ENCODE measurements at regions not wholly inside any gene's neighbourhood (a gene's known extent, or its start where the extent isn't known, plus 50 kb on each side); places are given as distances from the start of the nearest gene placed in this dataset.

- Histone ChIP-seq H3K9ac (ENCODE audit: low read depth, low read length) (no peak overlapping the region), H3K4me2 (ENCODE audit: low read length) (no peak overlapping the region), H3K4me3 (ENCODE audit: low read length) (no peak overlapping the region), H3K36me3 (ENCODE audit: insufficient read depth, low read length) (no peaks in the 10 kb centered on the region), H3K4me1 (ENCODE audit: control insufficient read depth, insufficient read depth, low read length) (no peaks in the 10 kb centered on the region), H3K27me3 (ENCODE audit: control insufficient read depth, insufficient read depth, low read length) (peaks cover 4% of the 10 kb centered on the region), H3K9me3 (replicated peaks; ENCODE audit: low read length) (no peaks in the 10 kb centered on the region)
These were observed 101.6 kb upstream of the PLPP4 start for GRCh38 chr10:120355425-120355824.

DNA sequence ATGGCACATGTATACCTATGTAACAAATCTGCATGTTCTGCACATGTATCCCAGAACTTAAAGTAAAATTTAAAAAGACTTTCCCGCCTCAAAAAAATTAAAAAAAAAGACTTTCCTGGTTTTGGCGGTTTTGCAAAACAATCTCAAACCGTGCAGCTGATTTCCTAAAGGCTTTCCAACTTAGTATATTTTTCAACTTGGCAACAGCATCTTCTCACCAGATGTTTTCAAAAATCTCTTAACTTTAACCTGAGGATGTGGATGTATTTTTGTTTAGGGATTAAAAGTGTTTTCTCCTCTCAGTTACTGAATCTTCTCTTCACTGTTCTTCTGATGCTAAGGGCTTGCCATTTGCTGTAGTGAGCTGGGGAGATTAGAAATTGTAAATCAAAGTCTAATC is 96.5 kb upstream of the PLPP4 start:
- Histone ChIP-seq H3K4me2 (ENCODE audit: low read length) (no peak overlapping the region), H3K9ac (ENCODE audit: low read depth, low read length) (no peak overlapping the region), H3K9me3 (replicated peaks; ENCODE audit: low read length) (no peaks in the 10 kb centered on the region)

DNA sequence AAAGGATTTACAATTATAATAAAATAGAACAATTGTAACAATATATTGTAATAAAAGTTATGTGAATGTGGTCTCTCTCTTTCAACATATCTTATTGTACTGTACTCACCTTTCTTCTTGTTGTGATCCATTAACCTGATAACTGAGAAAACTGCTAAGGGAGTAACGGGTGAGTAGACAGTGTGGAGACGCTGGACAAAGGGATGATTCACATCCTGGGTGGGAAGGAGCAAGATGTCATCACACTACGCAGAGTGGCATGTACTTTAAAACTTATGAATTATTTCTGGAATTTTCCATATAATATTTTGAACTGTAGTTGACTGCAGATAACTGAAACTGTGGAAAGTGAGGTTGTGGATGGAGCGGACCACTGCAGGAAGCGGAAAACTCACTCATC is 91.2 kb upstream of the PLPP4 start:
- Histone ChIP-seq H3K4me1 (ENCODE audit: control insufficient read depth, insufficient read depth, low read length) (peaks cover 4% of the 10 kb centered on the region), H3K4me3 (ENCODE audit: low read length) (no peak overlapping the region), H3K27me3 (ENCODE audit: control insufficient read depth, insufficient read depth, low read length) (no peaks in the 10 kb centered on the region), H3K9me3 (replicated peaks; ENCODE audit: low read length) (no peaks in the 10 kb centered on the region), H3K4me2 (ENCODE audit: low read length) (no peak overlapping the region), H3K36me3 (ENCODE audit: insufficient read depth, low read length) (no peaks in the 10 kb centered on the region), H3K9ac (ENCODE audit: low read depth, low read length) (no peak overlapping the region)

More for the DNA sequence above, 96.5 kb upstream of the PLPP4 start:
- H3K4me3 ChIP-seq (ENCODE audit: low read length): no peak overlapping the region
- no peaks in the 10 kb centered on the region for H3K27me3 ChIP-seq (ENCODE audit: control insufficient read depth, insufficient read depth, low read length)
- H3K4me1 ChIP-seq (ENCODE audit: control insufficient read depth, insufficient read depth, low read length): no peaks in the 10 kb centered on the region
- H3K36me3 ChIP-seq (ENCODE audit: insufficient read depth, low read length): no peaks in the 10 kb centered on the region

- Histone ChIP-seq H3K36me3 (ENCODE audit: insufficient read depth, low read length) (no peaks in the 10 kb centered on the region), H3K4me1 (ENCODE audit: control insufficient read depth, insufficient read depth, low read length) (peaks cover 4% of the 10 kb centered on the region), H3K9me3 (replicated peaks; ENCODE audit: low read length) (no peaks in the 10 kb centered on the region), H3K27me3 (ENCODE audit: control insufficient read depth, insufficient read depth, low read length) (no peaks in the 10 kb centered on the region), H3K4me2 (ENCODE audit: low read length) (no peak overlapping the region), H3K4me3 (ENCODE audit: low read length) (no peak overlapping the region), H3K9ac (ENCODE audit: low read depth, low read length) (no peak overlapping the region)
These were observed 89.7 kb upstream of the PLPP4 start for GRCh38 chr10:120367341-120367740.

GRCh38 chr10:120368338-120368737 is 88.7 kb upstream of the PLPP4 start:
- Histone ChIP-seq H3K9ac (ENCODE audit: low read depth, low read length) (no peak overlapping the region), H3K4me2 (ENCODE audit: low read length) (no peak overlapping the region), H3K36me3 (ENCODE audit: insufficient read depth, low read length) (no peaks in the 10 kb centered on the region), H3K9me3 (replicated peaks; ENCODE audit: low read length) (no peaks in the 10 kb centered on the region), H3K4me1 (ENCODE audit: control insufficient read depth, insufficient read depth, low read length) (peaks cover 4% of the 10 kb centered on the region), H3K27me3 (ENCODE audit: control insufficient read depth, insufficient read depth, low read length) (no peaks in the 10 kb centered on the region), H3K4me3 (ENCODE audit: low read length) (no peak overlapping the region)

DNA sequence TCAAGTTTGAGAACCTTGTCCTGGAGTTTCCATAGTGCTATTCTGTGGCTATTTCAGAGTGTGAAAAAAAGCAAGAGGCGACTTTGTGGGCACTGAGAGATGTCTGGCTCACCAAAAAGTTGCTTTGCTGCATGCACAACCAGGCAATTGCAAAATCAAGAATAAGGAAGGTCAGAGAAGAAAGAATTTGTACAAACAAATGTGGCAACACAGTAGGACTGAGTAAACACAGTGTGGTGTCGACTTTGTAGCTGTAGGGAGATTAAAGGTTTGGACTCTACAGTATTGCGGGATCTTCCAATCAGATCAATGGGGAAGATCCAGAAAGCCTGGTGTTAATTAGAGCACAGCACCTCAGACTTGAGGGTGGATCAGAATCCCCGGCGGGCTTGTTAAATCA is 88.1 kb upstream of the PLPP4 start:
- Histone ChIP-seq H3K9ac (ENCODE audit: low read depth, low read length) (no peak overlapping the region), H3K4me3 (ENCODE audit: low read length) (no peak overlapping the region), H3K27me3 (ENCODE audit: control insufficient read depth, insufficient read depth, low read length) (no peaks in the 10 kb centered on the region), H3K36me3 (ENCODE audit: insufficient read depth, low read length) (no peaks in the 10 kb centered on the region), H3K4me2 (ENCODE audit: low read length) (no peak overlapping the region), H3K9me3 (replicated peaks; ENCODE audit: low read length) (no peaks in the 10 kb centered on the region), H3K4me1 (ENCODE audit: control insufficient read depth, insufficient read depth, low read length) (peaks cover 4% of the 10 kb centered on the region)

DNA sequence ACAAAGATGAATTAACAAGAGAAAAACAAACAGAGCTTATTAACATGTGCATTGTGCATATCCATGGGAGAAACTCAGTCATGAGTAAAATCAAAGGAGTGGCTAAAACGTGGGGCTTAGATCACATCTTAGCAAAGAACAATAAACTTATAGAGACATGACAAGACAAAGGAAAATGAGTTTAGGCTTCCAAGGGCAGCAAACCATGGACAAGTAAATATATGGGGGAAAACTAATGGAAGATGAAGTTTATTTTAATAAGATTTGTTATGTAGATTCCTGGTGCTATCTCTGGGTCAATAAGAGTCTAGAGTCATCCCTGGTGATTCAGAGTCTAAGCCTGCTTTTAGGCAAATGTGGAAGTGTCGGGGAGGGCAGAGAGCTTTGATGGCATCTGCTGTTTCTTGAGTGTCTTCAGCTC is 87.2 kb upstream of the PLPP4 start:
- Histone ChIP-seq H3K9me3 (replicated peaks; ENCODE audit: low read length) (no peaks in the 10 kb centered on the region), H3K4me3 (ENCODE audit: low read length) (no peak overlapping the region), H3K9ac (ENCODE audit: low read depth, low read length) (no peak overlapping the region), H3K27me3 (ENCODE audit: control insufficient read depth, insufficient read depth, low read length) (no peaks in the 10 kb centered on the region), H3K4me1 (ENCODE audit: control insufficient read depth, insufficient read depth, low read length) (peaks cover 4% of the 10 kb centered on the region), H3K36me3 (ENCODE audit: insufficient read depth, low read length) (no peaks in the 10 kb centered on the region), H3K4me2 (ENCODE audit: low read length) (no peak overlapping the region)

- Histone ChIP-seq H3K36me3 (ENCODE audit: insufficient read depth, low read length) (no peaks in the 10 kb centered on the region), H3K9ac (ENCODE audit: low read depth, low read length) (no peak overlapping the region), H3K27me3 (ENCODE audit: control insufficient read depth, insufficient read depth, low read length) (no peaks in the 10 kb centered on the region), H3K9me3 (replicated peaks; ENCODE audit: low read length) (no peaks in the 10 kb centered on the region), H3K4me1 (ENCODE audit: control insufficient read depth, insufficient read depth, low read length) (no peaks in the 10 kb centered on the region), H3K4me3 (ENCODE audit: low read length) (no peak overlapping the region), H3K4me2 (ENCODE audit: low read length) (no peak overlapping the region)
These were observed 85.2 kb upstream of the PLPP4 start for GRCh38 chr10:120371856-120372255.

DNA sequence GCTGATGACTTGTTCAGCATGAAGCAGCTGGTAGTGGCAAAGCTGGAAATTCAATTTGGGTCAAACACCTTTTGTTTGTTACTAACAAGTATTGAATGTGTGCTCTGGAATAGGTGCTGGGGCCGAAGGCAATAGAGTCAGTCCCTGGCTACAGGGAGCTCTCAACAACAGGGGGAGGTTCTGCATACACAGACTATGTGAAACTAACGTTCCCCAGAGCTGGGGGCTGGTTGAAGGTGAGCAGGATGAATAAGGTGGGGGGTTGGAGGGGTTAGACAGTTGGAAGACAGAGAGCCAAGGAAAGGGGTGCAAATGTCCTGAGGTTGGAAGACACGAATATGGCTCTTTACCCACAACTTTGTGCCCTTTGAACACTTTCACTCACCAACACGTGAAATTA is 84.1 kb upstream of the PLPP4 start:
- no peaks in the 10 kb centered on the region for H3K27me3 ChIP-seq (ENCODE audit: control insufficient read depth, insufficient read depth, low read length)
- no peak overlapping the region for H3K4me3 ChIP-seq (ENCODE audit: low read length)
- no peak overlapping the region for H3K9ac ChIP-seq (ENCODE audit: low read depth, low read length)
- no peak overlapping the region for H3K4me2 ChIP-seq (ENCODE audit: low read length)
- no peaks in the 10 kb centered on the region for H3K36me3 ChIP-seq (ENCODE audit: insufficient read depth, low read length)
- H3K4me1 ChIP-seq (ENCODE audit: control insufficient read depth, insufficient read depth, low read length): no peaks in the 10 kb centered on the region
- H3K9me3 ChIP-seq (replicated peaks; ENCODE audit: low read length): no peaks in the 10 kb centered on the region

DNA sequence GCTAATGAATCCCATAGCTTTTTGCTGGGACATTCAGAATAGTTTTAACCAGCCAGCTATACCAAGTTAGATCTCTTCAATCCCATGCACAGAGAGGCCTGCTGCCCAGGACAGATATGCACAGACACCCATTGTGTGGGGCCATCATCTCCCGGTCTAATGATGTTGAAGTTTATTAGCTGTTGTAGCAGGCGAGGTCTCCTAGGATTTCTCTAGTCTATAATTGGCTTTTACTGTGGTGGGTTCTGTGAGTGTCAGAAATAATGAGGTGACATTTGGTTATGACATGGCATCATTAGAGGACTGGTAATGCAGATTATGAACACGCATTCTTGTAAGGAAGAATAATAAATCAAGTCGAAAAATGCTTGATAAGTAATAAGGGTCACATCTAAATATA is 81.4 kb upstream of the PLPP4 start:
- Histone ChIP-seq H3K9ac (ENCODE audit: low read depth, low read length) (no peak overlapping the region), H3K4me3 (ENCODE audit: low read length) (no peak overlapping the region), H3K9me3 (replicated peaks; ENCODE audit: low read length) (no peaks in the 10 kb centered on the region), H3K27me3 (ENCODE audit: control insufficient read depth, insufficient read depth, low read length) (peaks cover 3% of the 10 kb centered on the region), H3K36me3 (ENCODE audit: insufficient read depth, low read length) (no peaks in the 10 kb centered on the region), H3K4me2 (ENCODE audit: low read length) (no peak overlapping the region), H3K4me1 (ENCODE audit: control insufficient read depth, insufficient read depth, low read length) (no peaks in the 10 kb centered on the region)

DNA sequence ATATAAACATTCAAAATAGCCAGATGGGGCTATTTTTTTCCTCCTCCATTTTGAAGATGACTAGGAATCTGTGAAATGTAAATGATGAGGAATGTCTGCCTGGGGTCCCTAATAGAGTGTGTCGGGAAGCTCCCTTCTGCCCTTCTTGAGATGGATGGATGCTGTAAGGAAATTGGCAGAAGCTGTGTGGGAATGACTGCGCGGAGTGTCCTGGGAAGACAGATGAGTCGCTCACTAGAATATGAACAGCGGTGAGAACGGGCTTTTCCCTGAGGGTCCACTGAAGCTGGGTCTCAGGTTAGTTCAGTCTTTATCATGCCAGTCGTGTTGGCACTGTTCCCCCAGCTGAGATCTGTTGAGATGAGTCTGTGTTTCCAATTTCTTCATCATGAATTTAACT is 75.1 kb upstream of the PLPP4 start:
- Histone ChIP-seq H3K9me3 (replicated peaks; ENCODE audit: low read length) (no peaks in the 10 kb centered on the region), H3K4me3 (ENCODE audit: low read length) (no peak overlapping the region), H3K4me2 (ENCODE audit: low read length) (no peak overlapping the region), H3K27me3 (ENCODE audit: control insufficient read depth, insufficient read depth, low read length) (peaks cover 4% of the 10 kb centered on the region), H3K4me1 (ENCODE audit: control insufficient read depth, insufficient read depth, low read length) (peaks cover under 1% of the 10 kb centered on the region), H3K36me3 (ENCODE audit: insufficient read depth, low read length) (no peaks in the 10 kb centered on the region), H3K9ac (ENCODE audit: low read depth, low read length) (no peak overlapping the region)

DNA sequence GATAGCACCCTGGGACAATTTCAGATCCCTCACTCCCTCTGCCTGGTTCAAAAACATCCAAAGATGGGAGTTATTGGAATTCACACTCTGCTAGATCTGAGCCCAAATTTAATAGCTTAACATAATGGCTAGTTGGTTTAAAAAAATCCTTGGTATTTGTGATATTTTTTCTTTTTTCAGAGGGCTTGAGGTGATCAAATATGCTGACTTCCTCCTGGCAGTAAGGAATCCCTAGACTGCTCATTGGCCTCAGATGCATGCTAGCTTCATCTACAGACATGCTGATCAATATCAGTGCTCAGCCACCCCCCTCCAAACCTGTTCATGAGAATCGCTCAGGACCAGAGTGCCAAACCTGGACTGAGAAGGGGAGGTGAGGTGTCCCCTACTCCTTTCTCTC is 74.7 kb upstream of the PLPP4 start:
- Histone ChIP-seq H3K27me3 (ENCODE audit: control insufficient read depth, insufficient read depth, low read length) (peaks cover 4% of the 10 kb centered on the region), H3K4me2 (ENCODE audit: low read length) (no peak overlapping the region), H3K9me3 (replicated peaks; ENCODE audit: low read length) (no peaks in the 10 kb centered on the region), H3K36me3 (ENCODE audit: insufficient read depth, low read length) (no peaks in the 10 kb centered on the region), H3K4me1 (ENCODE audit: control insufficient read depth, insufficient read depth, low read length) (peaks cover 3% of the 10 kb centered on the region), H3K9ac (ENCODE audit: low read depth, low read length) (no peak overlapping the region), H3K4me3 (ENCODE audit: low read length) (no peak overlapping the region)

All from skeletal muscle satellite cell (primary cell).